Endothelial cell of umbilical vein (primary cell): ENCODE measurements at regions not wholly inside any gene's neighbourhood (a gene's known extent, or its start where the extent isn't known, plus 50 kb on each side); places are given as distances from the start of the nearest gene placed in this dataset.

Experiments
- GATA2 ChIP-seq: IDR thresholded peaks from 2 replicates; pipeline ENCODE4 v1.7.0; 2011; ENCODE audit warnings: low read depth, mild to moderate bottlenecking, moderate library complexity, mixed read lengths, low read length; ENCODE audit not compliant: insufficient read length, insufficient read depth
- POLR2A ChIP-seq: IDR thresholded peaks from 2 replicates; pipeline ENCODE4 v1.6.1; 2012; ENCODE audit warnings: low read depth, mild to moderate bottlenecking, control low read depth, low read length

DNA sequence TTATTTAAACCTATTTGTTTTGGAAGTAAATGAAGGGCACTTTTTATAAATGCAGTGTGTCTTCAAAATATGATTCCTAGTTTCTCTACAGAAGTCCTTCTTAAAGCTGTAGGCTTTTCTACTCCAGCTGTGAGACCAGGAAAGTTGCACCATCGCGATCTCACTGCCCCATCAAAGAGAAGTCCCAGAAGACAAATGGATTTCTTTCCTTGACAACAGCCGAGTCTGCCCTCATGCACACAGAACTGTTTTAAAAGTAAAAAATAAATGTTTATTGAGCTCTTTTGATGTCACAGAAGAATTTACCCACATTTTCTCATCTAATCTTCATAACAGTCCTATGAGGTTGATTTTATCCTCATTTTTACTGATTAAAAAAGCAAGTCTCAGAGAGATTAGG is 324.4 kb upstream of the NT5E start:
- TF ChIP-seq GATA2 (no peak), POLR2A (no peak)
